H1 (cell line): ENCODE measurements at regions not wholly inside any gene's neighbourhood (a gene's known extent, or its start where the extent isn't known, plus 50 kb on each side); places are given as distances from the start of the nearest gene placed in this dataset.

ENCODE experiments used
- CBX8 ChIP-seq: fragments of 300-800, 300-1000 bp; sonication (generic); IDR thresholded peaks from 2 replicates; pipeline ENCODE4 v1.7.1; 2016; ENCODE audit warnings: low read depth, low read length, borderline replicate concordance
- CREB1 ChIP-seq: IDR thresholded peaks from 2 replicates; pipeline ENCODE4 v1.6.1; 2012; ENCODE audit warnings: inconsistent platforms
- E2F6 ChIP-seq: IDR thresholded peaks from 2 replicates; pipeline ENCODE4 v1.6.1; 2012; ENCODE audit warnings: inconsistent platforms
- JUND ChIP-seq: IDR thresholded peaks from 2 replicates; pipeline ENCODE4 v1.6.1; 2011; ENCODE audit warnings: mild to moderate bottlenecking, improper control_type of control experiment, low read length
- SAP30 ChIP-seq: fragments of 300-600 bp; sonication (generic); IDR thresholded peaks from 2 replicates; pipeline ENCODE4 v1.7.1; 2012; ENCODE audit warnings: low read length, moderate library complexity, mild to moderate bottlenecking, inconsistent platforms; ENCODE audit not compliant: insufficient read depth, insufficient replicate concordance
- SRF ChIP-seq: IDR thresholded peaks from 2 replicates; pipeline ENCODE4 v1.6.1; 2011; ENCODE audit warnings: mild to moderate bottlenecking, low read depth, low read length, moderate library complexity
- SUZ12 ChIP-seq: fragments of 200-600 bp; sonication (generic); IDR thresholded peaks from 2 replicates; pipeline ENCODE4 v1.6.1; 2012; ENCODE audit warnings: mild to moderate bottlenecking, inconsistent platforms, low read length, moderate library complexity, mixed read lengths
- TAF7 ChIP-seq: optimal IDR thresholded peaks from 2 replicates; pipeline ENCODE3; 2011; ENCODE audit warnings: low read depth, mild to moderate bottlenecking, inconsistent platforms, low read length, moderate library complexity, borderline replicate concordance
- TBP ChIP-seq: IDR thresholded peaks from 2 replicates; pipeline ENCODE4 v1.6.1; 2011; ENCODE audit warnings: low read depth, low read length, improper control_type of control experiment
- YY1 ChIP-seq: IDR thresholded peaks from 2 replicates; pipeline ENCODE4 v1.6.1; 2011; ENCODE audit warnings: low read depth, mild to moderate bottlenecking, low read length

GRCh38 chr6:105874835-105875626 lies 211.1 kb upstream of the PRDM1 start (continued):
- TF ChIP-seq E2F6 (no peak), YY1 (no peak), SAP30 (no peak), JUND (no peak), SUZ12 (no peak), TAF7 (no peak), CREB1 (no peak), TBP (no peak), SRF (no peak), CBX8 (no peak)
- TF ChIP-seq, all 59 proteins: peak for 0
